ENCODE measurements at regions not wholly inside any gene's neighbourhood (a gene's known extent, or its start where the extent isn't known, plus 50 kb on each side); places are given as distances from the start of the nearest gene placed in this dataset.

DNA sequence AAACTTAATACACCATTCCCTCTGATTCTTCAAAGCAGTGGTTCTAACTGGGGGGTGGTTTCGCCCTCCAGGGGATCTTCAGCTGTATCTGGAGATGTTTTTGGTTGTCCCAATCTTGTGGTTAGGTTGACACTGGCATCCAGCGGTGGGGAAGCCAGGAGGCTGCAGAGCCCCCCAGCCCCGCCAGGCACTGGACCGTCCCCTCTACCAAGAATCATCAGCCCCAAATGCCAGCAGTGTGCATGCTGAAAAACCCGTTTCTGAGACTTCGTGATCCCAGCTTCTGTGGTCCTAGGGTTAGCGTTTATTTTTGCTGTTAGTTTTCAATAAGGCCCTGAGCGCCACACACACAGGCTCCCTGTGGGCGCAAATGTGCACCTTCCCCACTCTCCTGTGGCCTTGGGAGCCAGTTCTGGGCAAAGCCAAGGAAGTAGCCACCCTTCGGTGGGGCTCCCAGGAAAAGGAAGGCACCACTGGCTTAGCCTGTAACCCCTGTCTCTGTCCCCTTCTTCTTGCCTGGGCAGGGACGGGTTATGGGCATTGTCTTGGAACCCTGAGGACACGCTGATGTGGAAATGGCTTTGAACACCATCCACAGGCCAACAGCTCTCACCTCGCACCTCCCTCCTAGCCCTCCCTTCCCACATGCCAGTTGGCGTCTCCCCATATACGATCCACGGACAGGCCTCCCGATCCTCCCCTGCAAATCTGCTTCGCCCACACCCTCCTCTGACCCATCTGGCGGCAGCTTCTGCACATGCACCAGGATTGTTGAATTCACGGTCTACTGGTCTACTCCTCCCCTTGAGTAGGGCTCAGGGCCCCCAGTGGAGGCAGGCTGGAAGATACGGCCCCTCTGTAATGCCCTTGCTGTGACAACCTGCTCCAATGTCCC lies 71.4 kb upstream of the CCND1 start (continued):
- TF ChIP-seq, protein P1, sequence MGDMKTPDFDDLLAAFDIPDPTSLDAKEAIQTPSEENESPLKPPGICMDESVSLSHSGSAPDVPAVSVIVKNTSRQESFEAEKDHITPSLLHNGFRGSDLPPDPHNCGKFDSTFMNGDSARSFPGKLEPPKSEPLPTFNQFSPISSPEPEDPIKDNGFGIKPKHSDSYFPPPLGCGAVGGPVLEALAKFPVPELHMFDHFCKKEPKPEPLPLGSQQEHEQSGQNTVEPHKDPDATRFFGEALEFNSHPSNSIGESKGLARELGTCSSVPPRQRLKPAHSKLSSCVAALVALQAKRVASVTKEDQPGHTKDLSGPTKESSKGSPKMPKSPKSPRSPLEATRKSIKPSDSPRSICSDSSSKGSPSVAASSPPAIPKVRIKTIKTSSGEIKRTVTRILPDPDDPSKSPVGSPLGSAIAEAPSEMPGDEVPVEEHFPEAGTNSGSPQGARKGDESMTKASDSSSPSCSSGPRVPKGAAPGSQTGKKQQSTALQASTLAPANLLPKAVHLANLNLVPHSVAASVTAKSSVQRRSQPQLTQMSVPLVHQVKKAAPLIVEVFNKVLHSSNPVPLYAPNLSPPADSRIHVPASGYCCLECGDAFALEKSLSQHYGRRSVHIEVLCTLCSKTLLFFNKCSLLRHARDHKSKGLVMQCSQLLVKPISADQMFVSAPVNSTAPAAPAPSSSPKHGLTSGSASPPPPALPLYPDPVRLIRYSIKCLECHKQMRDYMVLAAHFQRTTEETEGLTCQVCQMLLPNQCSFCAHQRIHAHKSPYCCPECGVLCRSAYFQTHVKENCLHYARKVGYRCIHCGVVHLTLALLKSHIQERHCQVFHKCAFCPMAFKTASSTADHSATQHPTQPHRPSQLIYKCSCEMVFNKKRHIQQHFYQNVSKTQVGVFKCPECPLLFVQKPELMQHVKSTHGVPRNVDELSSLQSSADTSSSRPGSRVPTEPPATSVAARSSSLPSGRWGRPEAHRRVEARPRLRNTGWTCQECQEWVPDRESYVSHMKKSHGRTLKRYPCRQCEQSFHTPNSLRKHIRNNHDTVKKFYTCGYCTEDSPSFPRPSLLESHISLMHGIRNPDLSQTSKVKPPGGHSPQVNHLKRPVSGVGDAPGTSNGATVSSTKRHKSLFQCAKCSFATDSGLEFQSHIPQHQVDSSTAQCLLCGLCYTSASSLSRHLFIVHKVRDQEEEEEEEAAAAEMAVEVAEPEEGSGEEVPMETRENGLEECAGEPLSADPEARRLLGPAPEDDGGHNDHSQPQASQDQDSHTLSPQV (IDR thresholded peaks at IDR 0.05), result no peak
- TF ChIP-seq ETV6 (conservative IDR thresholded peaks at IDR 0.05 in 1 of 2, IDR thresholded peaks at IDR 0.05 in 1 of 2; ENCODE audit: borderline replicate concordance in 1 of 2, low read depth in 1 of 2) (no peak), GABPA (IDR thresholded peaks at IDR 0.05; ENCODE audit: low read depth) (no peak)

DNA sequence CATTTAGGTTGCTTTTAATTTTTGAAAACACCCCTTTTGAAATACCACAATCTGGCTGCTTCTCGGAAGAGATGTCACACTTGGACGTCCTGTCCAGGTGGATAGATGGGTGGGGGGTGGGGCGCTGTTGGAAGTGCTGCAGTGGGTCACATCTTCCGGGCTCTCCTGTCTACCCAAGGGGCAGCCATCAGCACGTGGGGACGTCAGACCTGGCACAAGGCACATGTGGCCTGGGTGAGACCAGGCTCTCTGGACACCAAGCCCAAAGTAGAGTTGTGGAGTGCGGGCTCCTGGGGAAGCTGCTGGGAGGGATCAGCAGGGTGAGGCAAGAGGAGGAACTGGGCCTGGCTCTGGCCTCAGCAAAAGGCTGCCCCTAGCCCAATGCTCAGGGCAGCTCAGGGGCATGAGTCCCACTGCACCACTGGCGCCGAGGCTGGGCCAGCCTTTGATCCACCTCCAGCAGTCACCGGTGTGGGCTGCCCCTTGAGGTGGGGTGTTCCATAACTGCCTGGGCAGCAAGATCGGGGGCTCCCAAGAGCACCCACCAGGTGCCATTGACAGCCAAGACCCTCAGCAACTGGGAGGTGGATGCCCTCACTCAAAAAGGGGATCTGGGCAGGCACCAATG lies 68.6 kb upstream of the CCND1 start:
- ChIA-PET SMC1A (ENCODE audit: uncharacterized antibody, unreplicated experiment) (no interaction called here), CTCF (no interaction called here), RAD21 (ENCODE audit: unreplicated experiment) (no interaction called here), POLR2A (no interaction called here)
- Histone ChIP-seq H2AFZ (ENCODE audit: control insufficient read depth, low read depth, low read length) (no peak overlapping the region), H3K27me3 (replicated peaks in 1 of 2; ENCODE audit: control insufficient read depth in 2 of 2, insufficient read depth in 2 of 2, low read length in 1 of 2) (peaks cover 2 to 5% of the 10 kb centered on the region in 2 experiments; a peak in 3 of 4 replicates), H3K9ac (ENCODE audit: control insufficient read depth, insufficient read depth, low read length) (no peak overlapping the region), H3K36me3 (ENCODE audit: control insufficient read depth in 2 of 2, insufficient read depth in 2 of 2, low read length in 1 of 2) (no peaks in the 10 kb centered on the region), H3K9me3 (replicated peaks; ENCODE audit: control insufficient read depth, insufficient read depth, low read length) (no peaks in the 10 kb centered on the region), H3K4me3 (no peak overlapping the region), H3K27ac (ENCODE audit: control insufficient read depth, insufficient read depth) (no peak overlapping the region), H3K4me1 (ENCODE audit: control insufficient read depth, insufficient read depth, low read length) (no peaks in the 10 kb centered on the region), H3K79me2 (ENCODE audit: control insufficient read depth, insufficient read depth, low read length) (no peaks in the 10 kb centered on the region), H3K4me2 (ENCODE audit: control insufficient read depth, insufficient read depth) (no peak overlapping the region), H4K20me1 (ENCODE audit: control insufficient read depth, insufficient read depth) (no peaks in the 10 kb centered on the region)
- intact Hi-C loops (cut with micrococcal nuclease; ENCODE audit: unreplicated experiment) (no loop called here), in situ Hi-C loops (cut with MboI) (no loop called here)
- DNase-seq (ENCODE audit: low read depth, low spot score) (no peak), FAIRE-seq (no peak), ATAC-seq (no peak)
- WGBS (ENCODE audit: insufficient coverage, insufficient replicate concordance, low lambda C conversion rate, missing lambda C conversion rate), result 33% methylated on average over 11 of the region's 11 CpGs
- no TSS peak for BruUV-seq (replicated peaks)
- TF ChIP-seq, protein P2, sequence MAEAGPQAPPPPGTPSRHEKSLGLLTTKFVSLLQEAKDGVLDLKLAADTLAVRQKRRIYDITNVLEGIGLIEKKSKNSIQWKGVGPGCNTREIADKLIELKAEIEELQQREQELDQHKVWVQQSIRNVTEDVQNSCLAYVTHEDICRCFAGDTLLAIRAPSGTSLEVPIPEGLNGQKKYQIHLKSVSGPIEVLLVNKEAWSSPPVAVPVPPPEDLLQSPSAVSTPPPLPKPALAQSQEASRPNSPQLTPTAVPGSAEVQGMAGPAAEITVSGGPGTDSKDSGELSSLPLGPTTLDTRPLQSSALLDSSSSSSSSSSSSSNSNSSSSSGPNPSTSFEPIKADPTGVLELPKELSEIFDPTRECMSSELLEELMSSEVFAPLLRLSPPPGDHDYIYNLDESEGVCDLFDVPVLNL (IDR thresholded peaks at IDR 0.05; ENCODE audit: low read depth, low read length), result no peak
- TF ChIP-seq RAD51 (IDR thresholded peaks at IDR 0.05) (no peak), MXI1 (IDR thresholded peaks at IDR 0.05; ENCODE audit: low read depth, low read length) (no peak), RELA (IDR thresholded peaks at IDR 0.05; ENCODE audit: borderline replicate concordance, partially characterized antibody) (no peak)
- TF ChIP-seq, protein P3, sequence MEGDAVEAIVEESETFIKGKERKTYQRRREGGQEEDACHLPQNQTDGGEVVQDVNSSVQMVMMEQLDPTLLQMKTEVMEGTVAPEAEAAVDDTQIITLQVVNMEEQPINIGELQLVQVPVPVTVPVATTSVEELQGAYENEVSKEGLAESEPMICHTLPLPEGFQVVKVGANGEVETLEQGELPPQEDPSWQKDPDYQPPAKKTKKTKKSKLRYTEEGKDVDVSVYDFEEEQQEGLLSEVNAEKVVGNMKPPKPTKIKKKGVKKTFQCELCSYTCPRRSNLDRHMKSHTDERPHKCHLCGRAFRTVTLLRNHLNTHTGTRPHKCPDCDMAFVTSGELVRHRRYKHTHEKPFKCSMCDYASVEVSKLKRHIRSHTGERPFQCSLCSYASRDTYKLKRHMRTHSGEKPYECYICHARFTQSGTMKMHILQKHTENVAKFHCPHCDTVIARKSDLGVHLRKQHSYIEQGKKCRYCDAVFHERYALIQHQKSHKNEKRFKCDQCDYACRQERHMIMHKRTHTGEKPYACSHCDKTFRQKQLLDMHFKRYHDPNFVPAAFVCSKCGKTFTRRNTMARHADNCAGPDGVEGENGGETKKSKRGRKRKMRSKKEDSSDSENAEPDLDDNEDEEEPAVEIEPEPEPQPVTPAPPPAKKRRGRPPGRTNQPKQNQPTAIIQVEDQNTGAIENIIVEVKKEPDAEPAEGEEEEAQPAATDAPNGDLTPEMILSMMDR (IDR thresholded peaks at IDR 0.05 in 2 of 3, conservative IDR thresholded peaks at IDR 0.05 in 1 of 3; ENCODE audit: control insufficient read depth in 2 of 3, extremely low read depth in 1 of 3, insufficient read depth in 1 of 3, low read depth in 3 of 3, low read length in 3 of 3), result no peak
- TF ChIP-seq, protein P4, sequence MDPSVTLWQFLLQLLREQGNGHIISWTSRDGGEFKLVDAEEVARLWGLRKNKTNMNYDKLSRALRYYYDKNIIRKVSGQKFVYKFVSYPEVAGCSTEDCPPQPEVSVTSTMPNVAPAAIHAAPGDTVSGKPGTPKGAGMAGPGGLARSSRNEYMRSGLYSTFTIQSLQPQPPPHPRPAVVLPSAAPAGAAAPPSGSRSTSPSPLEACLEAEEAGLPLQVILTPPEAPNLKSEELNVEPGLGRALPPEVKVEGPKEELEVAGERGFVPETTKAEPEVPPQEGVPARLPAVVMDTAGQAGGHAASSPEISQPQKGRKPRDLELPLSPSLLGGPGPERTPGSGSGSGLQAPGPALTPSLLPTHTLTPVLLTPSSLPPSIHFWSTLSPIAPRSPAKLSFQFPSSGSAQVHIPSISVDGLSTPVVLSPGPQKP (IDR thresholded peaks at IDR 0.05; ENCODE audit: low read depth, low read length), result no peak
- TF ChIP-seq, protein P5, sequence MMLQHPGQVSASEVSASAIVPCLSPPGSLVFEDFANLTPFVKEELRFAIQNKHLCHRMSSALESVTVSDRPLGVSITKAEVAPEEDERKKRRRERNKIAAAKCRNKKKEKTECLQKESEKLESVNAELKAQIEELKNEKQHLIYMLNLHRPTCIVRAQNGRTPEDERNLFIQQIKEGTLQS (IDR thresholded peaks at IDR 0.05; ENCODE audit: borderline replicate concordance, extremely low read depth, low read depth, low read length), result no peak
